Effector memory CD8-positive, alpha-beta T cell (primary cell): ENCODE measurements at regions not wholly inside any gene's neighbourhood (a gene's known extent, or its start where the extent isn't known, plus 50 kb on each side); places are given as distances from the start of the nearest gene placed in this dataset.
"Not testable (repeated sequence)": the region's sequence is repeated elsewhere in the genome, so short reads cannot be mapped to it uniquely, and the experiment has no call there.

ENCODE experiments used
- ATAC-seq: fragments of 150-1000 bp; cut with Tn5 transposase; replicated peaks from 2 replicates; pipeline ENCODE4 v1.10.0; 2021; ENCODE audit warnings: mild to moderate bottlenecking, moderate library complexity
- DNase-seq, 3 experiments: peaks; one replicate each; pipeline ENCODE4 v3.0.0; 2021
- H3K27ac Mint-ChIP-seq, 2 donors: one replicate each; pipeline ENCODE4 v1.8.0; 2022; ENCODE audit warnings: mild to moderate bottlenecking in 2 of 2, mixed read lengths in 2 of 2, moderate library complexity in 2 of 2
- H3K27me3 Mint-ChIP-seq, 2 donors: one replicate each; pipeline ENCODE4 v1.8.0; 2022; ENCODE audit warnings: mixed read lengths in 2 of 2
- H3K36me3 Mint-ChIP-seq: one replicate; pipeline ENCODE4 v1.8.0; 2022; ENCODE audit warnings: mild to moderate bottlenecking, moderate library complexity, mixed read lengths; ENCODE audit not compliant: insufficient read depth
- H3K4me1 Mint-ChIP-seq, 2 donors: one replicate each; pipeline ENCODE4 v1.8.0; 2022; ENCODE audit warnings: low read depth in 2 of 2, mixed read lengths in 2 of 2
- H3K4me3 Mint-ChIP-seq, 2 donors: one replicate each; pipeline ENCODE4 v1.8.0; 2022; ENCODE audit warnings: mild to moderate bottlenecking in 2 of 2, mixed read lengths in 2 of 2, moderate library complexity in 2 of 2
- H3K9me3 Mint-ChIP-seq, 2 donors: one replicate each; pipeline ENCODE4 v1.8.0; 2022; ENCODE audit warnings: mixed read lengths in 2 of 2

GRCh38 chr17:77523540-77523939 lies 382.8 kb downstream of the SEC14L1 start:
- no peaks in the 10 kb centered on the region for H3K4me1 Mint-ChIP-seq
- ATAC-seq = no peak
- H3K36me3 Mint-ChIP-seq = peaks cover 5% of the 10 kb centered on the region
- H3K4me3 Mint-ChIP-seq = no peak overlapping the region
- H3K27me3 Mint-ChIP-seq = peaks cover 0 to 28% of the 10 kb centered on the region in 2 donors
- no peak for DNase-seq
- no peaks in the 10 kb centered on the region for H3K9me3 Mint-ChIP-seq
- H3K27ac Mint-ChIP-seq = no peak overlapping the region

- peaks cover 2% of the 10 kb centered on the region for H3K36me3 Mint-ChIP-seq
- H3K4me3 Mint-ChIP-seq = no peak overlapping the region
- ATAC-seq (no peak), DNase-seq (no peak)
- H3K27ac Mint-ChIP-seq = no peak overlapping the region
- H3K27me3 Mint-ChIP-seq = peaks cover 13 to 48% of the 10 kb centered on the region in 2 donors
- H3K4me1 Mint-ChIP-seq = no peaks in the 10 kb centered on the region
- H3K9me3 Mint-ChIP-seq = no peaks in the 10 kb centered on the region
Observed at GRCh38 chr17:77526259-77526711, 385.5 kb downstream of the SEC14L1 start.

- Mint-ChIP-seq H3K4me3 (no peak overlapping the region), H3K9me3 (no peaks in the 10 kb centered on the region), H3K36me3 (peaks cover 2% of the 10 kb centered on the region), H3K27ac (no peak overlapping the region), H3K27me3 (peaks cover 13 to 48% of the 10 kb centered on the region in 2 donors), H3K4me1 (no peaks in the 10 kb centered on the region)
- DNase-seq (no peak), ATAC-seq (no peak)
Observed at GRCh38 chr17:77526728-77527350, 386.1 kb downstream of the SEC14L1 start.

GRCh38 chr17:77527409-77527808 lies 386.6 kb downstream of the SEC14L1 start:
- Mint-ChIP-seq H3K36me3 (peaks cover 2% of the 10 kb centered on the region), H3K9me3 (no peaks in the 10 kb centered on the region), H3K27me3 (peaks cover 13 to 48% of the 10 kb centered on the region in 2 donors), H3K4me1 (no peaks in the 10 kb centered on the region), H3K27ac (no peak overlapping the region), H3K4me3 (no peak overlapping the region)
- ATAC-seq (no peak), DNase-seq (no peak)

- DNase-seq = no peak
- Mint-ChIP-seq H3K27ac (no peak overlapping the region), H3K36me3 (peaks cover 2% of the 10 kb centered on the region), H3K27me3 (peaks cover 13 to 48% of the 10 kb centered on the region in 2 donors), H3K4me3 (peak overlapping the region in 1 of 2 donors; percentile 40), H3K4me1 (no peaks in the 10 kb centered on the region), H3K9me3 (no peaks in the 10 kb centered on the region)
- ATAC-seq = no peak
Observed at GRCh38 chr17:77527836-77528505, 387.2 kb downstream of the SEC14L1 start.

GRCh38 chr17:77528516-77529327 lies 388.0 kb downstream of the SEC14L1 start:
- Mint-ChIP-seq H3K9me3 (no peaks in the 10 kb centered on the region), H3K4me1 (no peaks in the 10 kb centered on the region), H3K27me3 (peaks cover 13 to 48% of the 10 kb centered on the region in 2 donors), H3K27ac (no peak overlapping the region), H3K4me3 (no peak overlapping the region), H3K36me3 (peaks cover 2% of the 10 kb centered on the region)
- DNase-seq = no peak
- ATAC-seq = no peak

GRCh38 chr17:77529328-77529650 lies 388.5 kb downstream of the SEC14L1 start:
- Mint-ChIP-seq H3K36me3 (peaks cover 2% of the 10 kb centered on the region), H3K9me3 (no peaks in the 10 kb centered on the region), H3K4me3 (peak overlapping the region in 1 of 2 donors; percentile 25), H3K4me1 (no peaks in the 10 kb centered on the region), H3K27me3 (peaks cover 13 to 51% of the 10 kb centered on the region in 2 donors), H3K27ac (no peak overlapping the region)
- no peak for DNase-seq
- no peak for ATAC-seq

GRCh38 chr17:77530591-77530990 lies 389.8 kb downstream of the SEC14L1 start:
- H3K9me3 Mint-ChIP-seq = no peaks in the 10 kb centered on the region
- no peak for DNase-seq
- ATAC-seq = no peak
- no peak overlapping the region for H3K4me3 Mint-ChIP-seq
- peaks cover 13 to 51% of the 10 kb centered on the region in 2 donors for H3K27me3 Mint-ChIP-seq
- peaks cover 0 to 2% of the 10 kb centered on the region in 2 donors for H3K4me1 Mint-ChIP-seq
- H3K27ac Mint-ChIP-seq = no peak overlapping the region
- no peaks in the 10 kb centered on the region for H3K36me3 Mint-ChIP-seq

- Mint-ChIP-seq H3K4me1 (peaks cover 0 to 5% of the 10 kb centered on the region in 2 donors), H3K4me3 (no peak overlapping the region), H3K36me3 (no peaks in the 10 kb centered on the region), H3K27ac (no peak overlapping the region), H3K27me3 (peaks cover 13 to 55% of the 10 kb centered on the region in 2 donors), H3K9me3 (no peaks in the 10 kb centered on the region)
- DNase-seq = no peak
- ATAC-seq = no peak
Observed at GRCh38 chr17:77531002-77531401, 390.2 kb downstream of the SEC14L1 start.

- Mint-ChIP-seq H3K4me3 (no peak overlapping the region), H3K4me1 (peaks cover 0 to 5% of the 10 kb centered on the region in 2 donors), H3K9me3 (no peaks in the 10 kb centered on the region), H3K27ac (no peak overlapping the region), H3K36me3 (no peaks in the 10 kb centered on the region), H3K27me3 (peaks cover 13 to 54% of the 10 kb centered on the region in 2 donors)
- no peak for ATAC-seq
- DNase-seq = no peak
Observed at GRCh38 chr17:77531641-77532040, 390.9 kb downstream of the SEC14L1 start.

- not testable (repeated sequence) for H3K27ac Mint-ChIP-seq, H3K36me3 Mint-ChIP-seq, H3K4me1 Mint-ChIP-seq, H3K9me3 Mint-ChIP-seq, H3K4me3 Mint-ChIP-seq, ATAC-seq, DNase-seq
- H3K27me3 Mint-ChIP-seq = peaks cover 22 to 51% of the 10 kb centered on the region in 2 donors
Observed at GRCh38 chr17:77533697-77534096, 392.9 kb downstream of the SEC14L1 start.

- no peaks in the 10 kb centered on the region for H3K36me3 Mint-ChIP-seq
- no peak for DNase-seq
- peaks cover 0 to 5% of the 10 kb centered on the region in 2 donors for H3K4me1 Mint-ChIP-seq
- ATAC-seq = no peak
- no peaks in the 10 kb centered on the region for H3K9me3 Mint-ChIP-seq
- no peak overlapping the region for H3K4me3 Mint-ChIP-seq
- peaks cover 22 to 48% of the 10 kb centered on the region in 2 donors for H3K27me3 Mint-ChIP-seq
- H3K27ac Mint-ChIP-seq = no peak overlapping the region
Observed at GRCh38 chr17:77534137-77534536, 393.4 kb downstream of the SEC14L1 start.

- H3K9me3 Mint-ChIP-seq = no peaks in the 10 kb centered on the region
Observed at GRCh38 chr17:77535435-77535834, 394.7 kb downstream of the SEC14L1 start.

More at GRCh38 chr17:77535435-77535834, 394.7 kb downstream of the SEC14L1 start:
- ATAC-seq (no peak), DNase-seq (no peak)
- Mint-ChIP-seq H3K27ac (no peak overlapping the region), H3K4me3 (no peak overlapping the region), H3K4me1 (peaks cover 0 to 5% of the 10 kb centered on the region in 2 donors), H3K27me3 (peaks cover 21 to 47% of the 10 kb centered on the region in 2 donors), H3K36me3 (no peaks in the 10 kb centered on the region)
